ENCODE measurements at regions not wholly inside any gene's neighbourhood (a gene's known extent, or its start where the extent isn't known, plus 50 kb on each side); places are given as distances from the start of the nearest gene placed in this dataset.
"Not testable (repeated sequence)": the region's sequence is repeated elsewhere in the genome, so short reads cannot be mapped to it uniquely, and the experiment has no call there.

DNA sequence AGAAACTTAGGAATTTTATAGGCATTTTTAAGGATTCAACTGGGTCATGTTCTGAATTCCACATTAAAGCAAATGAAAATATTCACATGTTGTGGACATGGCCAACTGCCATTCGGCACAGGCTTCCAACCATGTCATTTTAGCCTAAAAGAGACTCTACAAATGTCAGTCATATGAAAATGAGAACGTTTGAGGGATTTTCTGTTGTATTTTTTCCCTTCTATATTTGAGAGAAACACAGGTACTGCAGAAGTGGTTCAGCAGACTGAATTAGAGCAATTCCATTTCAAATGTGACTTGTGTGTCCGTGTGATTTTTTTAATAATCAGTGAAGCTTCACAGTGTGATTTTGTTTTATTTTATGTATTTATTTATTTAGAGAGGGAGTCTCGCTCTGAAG lies 124.3 kb downstream of the TP53TG3F start:
- not testable (repeated sequence) for DNase-seq (ENCODE audit: low read depth in 2 of 2)

DNA sequence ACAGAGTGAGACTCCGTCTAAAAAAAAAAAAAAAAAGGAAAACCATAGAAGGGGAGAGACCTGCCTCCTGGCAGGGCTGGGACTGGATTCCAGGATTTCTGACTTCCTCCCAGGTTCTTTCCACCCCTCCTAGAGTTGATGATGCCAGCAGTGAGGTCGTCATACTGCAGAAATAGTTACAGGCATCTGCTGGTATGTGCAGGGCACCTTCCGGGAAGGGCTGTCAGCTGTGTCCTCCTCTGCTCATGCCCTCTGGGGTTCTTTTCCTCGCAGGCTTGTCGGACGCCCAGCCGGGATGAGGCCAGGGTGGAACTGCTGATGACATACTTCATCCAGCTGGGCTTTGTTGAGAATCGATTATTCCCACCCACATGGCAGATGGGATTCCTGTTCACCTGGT lies 129.2 kb downstream of the TP53TG3F start:
- not testable (repeated sequence) for DNase-seq (ENCODE audit: low read depth in 2 of 2)

DNA sequence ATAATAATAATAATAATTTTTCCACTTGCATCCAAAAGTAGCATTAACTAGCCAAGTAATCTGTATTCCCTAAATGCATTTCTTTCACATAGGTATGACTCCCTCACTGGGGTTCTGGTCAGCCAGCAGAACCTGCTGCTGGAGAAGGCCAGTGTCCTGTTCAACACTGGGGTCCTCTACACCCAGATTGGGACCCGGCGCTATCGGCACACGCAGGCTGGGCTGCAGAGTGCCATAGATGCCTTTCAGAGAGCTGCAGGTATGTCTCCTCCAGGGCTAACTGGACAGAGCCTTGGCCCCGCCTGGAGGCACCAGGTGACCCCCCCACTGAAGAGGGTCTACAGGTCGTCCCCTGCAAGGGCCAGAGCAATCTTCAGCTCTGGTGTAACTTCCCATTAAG lies 133.9 kb downstream of the TP53TG3F start:
- not testable (repeated sequence) for DNase-seq (ENCODE audit: low read depth in 2 of 2)

GRCh38 chr16:33595074-33595473 lies 135.7 kb downstream of the TP53TG3F start:
- DNase-seq (ENCODE audit: low read depth in 2 of 2), result not testable (repeated sequence)

DNA sequence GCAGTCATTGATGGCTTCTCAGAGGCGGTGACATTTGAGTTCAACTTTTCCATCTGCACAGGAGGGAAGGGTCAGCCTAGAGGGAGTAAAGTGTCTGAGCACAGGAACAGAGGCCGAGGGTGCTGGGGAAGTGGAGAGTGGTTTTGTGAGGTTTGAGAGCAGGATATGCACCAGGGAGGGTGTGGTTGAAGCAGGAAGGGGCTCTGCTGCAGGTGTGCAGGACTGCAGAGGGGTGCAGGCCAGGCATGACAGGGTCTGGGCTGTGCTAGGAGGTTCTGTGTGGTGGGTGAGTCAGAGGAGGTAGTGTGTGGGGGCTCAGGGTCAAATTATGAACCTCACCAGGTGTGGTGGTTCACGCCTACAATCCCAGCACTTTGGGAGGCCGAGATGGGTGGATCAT lies 141.6 kb downstream of the TP53TG3F start:
- DNase-seq (ENCODE audit: low read depth in 2 of 2), result not testable (repeated sequence)

DNA sequence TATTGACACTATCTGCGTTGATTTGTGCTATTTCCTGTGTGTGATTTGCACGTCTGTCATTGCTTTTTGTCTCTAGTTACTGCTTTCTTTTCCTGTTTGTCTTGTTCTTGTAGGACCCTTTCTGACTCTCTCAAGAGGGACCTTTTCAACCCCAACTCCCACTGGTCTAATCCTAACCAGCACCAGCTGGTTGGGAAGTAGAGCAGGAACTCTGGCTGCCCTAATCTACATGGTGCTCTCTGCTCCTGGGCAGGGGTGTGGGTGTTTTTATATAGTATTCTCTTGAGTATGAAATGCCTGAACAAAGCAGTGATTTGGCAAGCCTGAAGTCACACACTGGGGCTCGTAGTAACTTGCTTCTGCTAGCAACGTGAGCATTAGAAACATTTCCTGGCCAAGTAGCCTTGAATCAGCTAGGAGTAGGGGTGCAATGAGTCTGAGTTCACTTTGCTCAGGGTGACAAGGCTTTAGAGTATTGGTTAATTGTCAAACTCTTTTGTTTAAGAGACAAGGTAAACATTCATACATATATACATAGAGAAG lies 164.2 kb downstream of the TP53TG3F start:
- DNase-seq (ENCODE audit: low read depth in 2 of 2), result not testable (repeated sequence)

DNA sequence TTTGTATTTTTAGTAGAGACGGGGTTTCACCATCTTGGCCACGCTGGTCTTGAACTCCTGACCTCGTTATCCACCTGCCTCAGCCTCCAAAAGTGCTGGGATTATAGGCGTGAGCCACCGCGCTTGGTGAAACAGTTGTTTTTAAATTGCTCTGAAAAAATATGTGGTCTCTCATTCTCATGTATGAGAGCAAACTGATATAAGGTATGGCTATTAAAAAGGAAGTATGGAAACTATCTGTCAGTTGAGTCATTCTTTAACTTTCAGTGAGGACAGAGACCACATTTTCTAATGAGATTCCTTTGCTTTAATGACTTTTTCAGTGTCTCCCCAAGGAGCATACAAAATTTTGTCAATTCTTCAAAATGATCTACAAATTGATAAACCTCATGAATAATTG lies 169.5 kb downstream of the TP53TG3F start:
- DNase-seq (ENCODE audit: low read depth in 2 of 2), result not testable (repeated sequence)

- not testable (repeated sequence) for DNase-seq (ENCODE audit: low read depth in 2 of 2)
Measured at GRCh38 chr16:33631713-33632112, 172.3 kb downstream of the TP53TG3F start.

- DNase-seq (ENCODE audit: low read depth in 2 of 2), result not testable (repeated sequence)
Measured at GRCh38 chr16:33634057-33634456, 174.6 kb downstream of the TP53TG3F start.

DNA sequence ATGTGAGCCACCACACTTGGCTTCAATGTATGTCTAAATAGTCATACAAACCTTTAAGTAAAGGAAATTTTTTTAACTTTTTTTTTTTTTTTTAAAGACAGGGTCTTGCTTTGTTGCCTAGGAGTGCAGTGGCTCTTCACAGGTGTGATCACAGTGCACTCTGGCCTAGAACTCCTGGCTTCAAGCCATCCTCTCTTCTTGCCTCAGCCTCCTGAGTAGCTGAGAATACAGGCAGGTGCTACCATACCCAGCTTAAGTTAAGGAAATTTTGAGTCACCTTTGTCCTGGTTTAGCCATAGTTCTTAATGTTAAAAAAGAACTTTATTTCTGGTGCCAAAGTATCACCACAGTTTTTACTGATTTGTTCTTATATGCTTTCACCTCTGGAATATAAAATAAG lies 177.3 kb downstream of the TP53TG3F start:
- DNase-seq (ENCODE audit: low read depth in 2 of 2), result not testable (repeated sequence)

DNA sequence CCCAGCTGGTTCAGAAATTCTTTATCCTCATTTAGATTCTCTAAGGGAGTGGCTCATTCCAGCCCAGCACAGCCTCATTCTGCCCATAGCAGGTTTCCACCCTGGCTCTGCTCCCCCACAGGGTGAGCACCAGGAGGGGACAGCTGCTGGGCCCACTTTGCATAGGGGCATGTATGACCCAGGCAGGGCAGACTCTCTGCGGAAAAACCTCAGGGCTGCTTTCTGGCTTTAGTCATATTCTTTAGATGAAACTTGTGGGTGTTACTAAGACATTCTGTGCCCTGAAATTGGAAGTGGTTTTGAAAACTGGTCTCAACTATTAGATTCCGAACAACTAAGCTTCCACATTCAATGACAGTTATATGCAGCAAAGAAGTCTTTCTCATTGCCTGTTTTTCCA lies 183.9 kb downstream of the TP53TG3F start:
- DNase-seq (ENCODE audit: low read depth in 2 of 2), result not testable (repeated sequence)

GRCh38 chr16:33643698-33644381 lies 184.4 kb downstream of the TP53TG3F start:
- not testable (repeated sequence) for DNase-seq (ENCODE audit: low read depth in 2 of 2)

DNA sequence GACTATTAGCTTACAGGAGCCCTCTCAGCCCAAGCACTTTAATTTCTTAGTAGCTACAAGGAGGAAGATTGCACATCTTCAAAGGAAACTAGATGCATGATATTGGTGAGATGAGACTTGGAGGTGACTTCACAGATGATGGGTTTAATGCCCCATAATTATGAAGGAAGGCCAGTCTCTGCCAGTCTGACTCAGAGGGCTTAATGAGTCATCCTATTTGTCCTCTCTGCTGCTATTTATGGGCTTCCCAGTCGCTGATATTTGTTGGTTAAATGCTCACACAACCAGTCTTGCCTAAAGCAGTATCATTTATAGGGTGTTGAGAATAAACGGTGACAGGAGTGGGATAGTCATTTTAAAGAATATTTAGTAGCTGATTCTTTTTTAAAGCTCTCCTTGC lies 187.0 kb downstream of the TP53TG3F start:
- not testable (repeated sequence) for DNase-seq (ENCODE audit: low read depth in 2 of 2)

- DNase-seq (ENCODE audit: low read depth in 2 of 2), result not testable (repeated sequence)
Measured at GRCh38 chr16:33655756-33656155, 196.3 kb downstream of the TP53TG3F start.

DNA sequence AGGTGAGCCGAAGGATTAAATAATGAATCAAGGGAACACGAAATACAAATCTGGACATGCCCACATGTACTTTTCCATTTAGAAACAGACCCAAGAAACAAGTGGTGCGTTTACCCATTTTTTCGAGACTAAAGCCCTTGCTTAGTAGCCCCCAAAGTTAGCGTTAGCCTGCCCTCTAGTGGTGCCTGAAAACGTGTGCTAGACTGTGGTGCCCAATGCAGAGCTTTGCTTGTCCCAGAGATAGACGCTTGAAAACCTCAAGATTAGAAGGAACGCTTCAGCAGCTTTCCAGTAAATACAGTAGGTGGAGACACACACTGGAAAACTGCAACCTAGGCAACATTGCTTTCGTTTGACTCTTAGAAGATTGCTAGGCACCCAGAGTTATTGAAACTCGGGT lies 197.0 kb downstream of the TP53TG3F start:
- not testable (repeated sequence) for DNase-seq (ENCODE audit: low read depth in 2 of 2)

GRCh38 chr16:33657717-33658116 lies 198.3 kb downstream of the TP53TG3F start:
- DNase-seq (ENCODE audit: low read depth in 2 of 2), result not testable (repeated sequence)

DNA sequence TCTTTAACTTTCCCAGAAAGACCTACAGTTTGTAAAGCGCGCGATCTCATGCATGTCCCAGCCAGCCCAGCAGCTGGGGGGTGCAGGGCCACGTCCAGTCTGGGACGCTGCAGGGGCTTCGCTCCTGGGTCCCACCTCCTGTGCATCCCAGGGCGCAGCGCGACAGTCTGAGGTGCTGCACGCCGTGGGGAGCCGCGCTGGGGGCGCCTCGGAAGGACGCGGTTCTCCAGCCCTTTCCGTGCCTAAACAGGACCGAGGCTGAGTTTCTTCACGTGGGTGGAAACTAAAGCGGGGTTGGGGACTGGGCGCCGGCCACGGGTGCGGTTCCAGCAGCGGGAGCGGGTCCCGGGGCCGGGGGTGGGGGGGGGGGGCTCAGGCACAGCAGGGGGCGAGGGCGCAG lies 221.4 kb downstream of the TP53TG3F start:
- DNase-seq (ENCODE audit: low read depth in 2 of 2), result not testable (repeated sequence)

GRCh38 chr16:33700320-33700719 lies 240.9 kb downstream of the TP53TG3F start:
- not testable (repeated sequence) for DNase-seq (ENCODE audit: low read depth in 2 of 2)

DNA sequence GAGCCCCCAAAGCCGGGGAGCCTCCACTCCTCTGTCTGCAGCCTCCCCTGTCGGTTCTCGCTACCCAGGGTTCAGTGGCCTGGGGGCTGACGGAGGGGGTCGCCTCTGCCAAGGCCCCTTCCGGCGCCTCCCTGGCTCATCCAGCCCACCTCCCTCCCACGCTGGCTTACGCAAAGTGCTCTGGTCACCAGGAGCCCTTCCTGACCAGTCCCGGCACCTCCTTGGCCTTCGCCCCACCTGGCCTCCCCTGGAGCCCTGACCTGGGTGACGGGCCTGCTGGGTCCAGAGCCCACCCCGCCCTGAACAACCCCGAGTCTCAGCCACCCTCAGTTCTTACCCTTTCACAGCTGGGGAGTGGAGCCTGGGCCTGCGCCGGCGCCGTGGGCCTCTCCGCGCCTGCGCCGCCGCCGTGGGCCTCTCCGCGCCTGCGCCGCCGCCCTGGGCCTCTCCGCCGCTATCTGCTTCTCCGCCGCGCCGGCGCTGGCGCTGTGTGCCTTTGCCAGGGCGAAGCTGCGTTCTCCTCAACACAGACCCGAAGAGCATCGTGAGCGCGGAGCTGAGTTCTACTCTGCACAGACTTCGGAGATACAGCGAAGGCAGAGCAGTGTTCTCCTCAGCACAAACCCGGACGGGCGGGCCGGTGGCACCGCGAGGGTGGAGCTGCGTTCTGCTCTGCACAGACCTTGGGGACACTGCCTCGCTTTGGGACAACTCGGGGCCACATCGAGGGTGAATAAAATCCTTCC lies 247.6 kb downstream of the TP53TG3F start:
- peak in 1 of 2 donors; percentile 0 for DNase-seq (ENCODE audit: low read depth in 2 of 2)

DNA sequence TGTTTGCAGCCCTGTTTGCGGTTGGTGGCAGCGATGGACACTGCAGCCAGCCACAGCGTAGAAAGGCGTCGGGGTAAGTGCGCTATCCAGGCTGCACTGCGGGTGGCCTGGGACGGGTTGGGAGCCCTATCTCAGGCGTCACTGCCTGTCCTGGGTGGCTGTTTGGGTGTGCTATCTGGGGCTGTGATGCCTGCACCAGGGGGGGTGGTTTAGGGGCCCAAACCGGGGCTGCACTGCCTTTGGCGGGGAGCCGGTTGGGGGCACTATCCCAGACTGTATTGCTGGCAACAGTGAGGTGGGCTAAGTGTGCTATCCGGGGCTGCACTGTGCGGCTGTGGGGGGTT lies 248.2 kb downstream of the TP53TG3F start:
- not testable (repeated sequence) for DNase-seq (ENCODE audit: low read depth in 2 of 2)

- not testable (repeated sequence) for DNase-seq (ENCODE audit: low read depth in 2 of 2)
Measured at GRCh38 chr16:33709856-33710695, 250.7 kb downstream of the TP53TG3F start.

GRCh38 chr16:33710696-33711087 lies 251.3 kb downstream of the TP53TG3F start:
- DNase-seq (ENCODE audit: low read depth in 2 of 2), result not testable (repeated sequence)
